SH-SY5Y (cell line): ENCODE measurements at regions not wholly inside any gene's neighbourhood (a gene's known extent, or its start where the extent isn't known, plus 50 kb on each side); places are given as distances from the start of the nearest gene placed in this dataset.

ENCODE experiments used
- GATA2 ChIP-seq: IDR thresholded peaks from 2 replicates; pipeline ENCODE4 v1.6.1; 2011; ENCODE audit warnings: mild to moderate bottlenecking, low read depth, low read length
- GATA3 ChIP-seq: IDR thresholded peaks from 2 replicates; pipeline ENCODE4 v1.6.1; 2011; ENCODE audit warnings: low read depth, mild to moderate bottlenecking, low read length, moderate library complexity

GRCh38 chr6:27816906-27817305, 95.3 kb downstream of the OR2B2 start:
- no peak for TF ChIP-seq GATA3
- TF ChIP-seq GATA2 = no peak
